Tibial artery (tissue), 4 donors: ENCODE measurements at regions not wholly inside any gene's neighbourhood (a gene's known extent, or its start where the extent isn't known, plus 50 kb on each side); places are given as distances from the start of the nearest gene placed in this dataset.

Experiments
- DNase-seq, 2 donors: peaks; one replicate each; pipeline ENCODE4 v3.0.0-alpha.2; 2019
- H3K27ac ChIP-seq, 2 donors: fragments of 200-600 bp; sonication (generic) in 1 of 2; 1 replicate in 1 of 2; 2 replicates in 1 of 2; pipeline ENCODE4 v1.5.1; 2018 to 2019; ENCODE audit warnings: mild to moderate bottlenecking in 1 of 2
- H3K27me3 ChIP-seq, 2 donors: fragments of 200-600 bp; sonication (generic) in 1 of 2; one replicate each; pipeline versions ENCODE4 v1.5.1 to v1.6.0; 2016 to 2019
- H3K36me3 ChIP-seq, 3 donors: fragments of 200-600 bp; sonication (generic) in 2 of 3; one replicate each; pipeline ENCODE4 v1.5.1; 2016 to 2019; ENCODE audit warnings: mild to moderate bottlenecking in 2 of 3
- H3K4me1 ChIP-seq, 4 donors: fragments of 200-600 bp; sonication (generic) in 2 of 4; 1 replicate in 3 of 4; 2 replicates in 1 of 4; pipeline ENCODE4 v1.5.1; 2016 to 2019
- H3K4me3 ChIP-seq, 2 donors: fragments of 200-600 bp; sonication (generic) in 1 of 2; 1 replicate in 1 of 2; 2 replicates in 1 of 2; pipeline ENCODE4 v1.5.1; 2018 to 2019; ENCODE audit warnings: mild to moderate bottlenecking in 2 of 2
- H3K9me3 ChIP-seq, 3 donors: fragments of 200-600 bp; sonication (generic) in 1 of 3; one replicate each; pipeline ENCODE4 v1.5.1; 2016 to 2019
- intact Hi-C: fragments of 100-400 bp; cut with DNase I; formaldehyde crosslinking; loops from one replicate; pipeline ENCODE4 v1.15.0; 2023; ENCODE audit warnings: low total_unique reads
- TF ChIP-seq, protein P1 (sequence below), 2 experiments: fragments of 200-600 bp in 1 of 2; fragments of 450-650 bp in 1 of 2; IDR thresholded peaks; one replicate each; pipeline ENCODE4 v1.5.1; 2017 to 2019; ENCODE audit warnings: antibody characterized with exemption in 2 of 2, mild to moderate bottlenecking in 1 of 2, moderate library complexity in 1 of 2

DNA sequence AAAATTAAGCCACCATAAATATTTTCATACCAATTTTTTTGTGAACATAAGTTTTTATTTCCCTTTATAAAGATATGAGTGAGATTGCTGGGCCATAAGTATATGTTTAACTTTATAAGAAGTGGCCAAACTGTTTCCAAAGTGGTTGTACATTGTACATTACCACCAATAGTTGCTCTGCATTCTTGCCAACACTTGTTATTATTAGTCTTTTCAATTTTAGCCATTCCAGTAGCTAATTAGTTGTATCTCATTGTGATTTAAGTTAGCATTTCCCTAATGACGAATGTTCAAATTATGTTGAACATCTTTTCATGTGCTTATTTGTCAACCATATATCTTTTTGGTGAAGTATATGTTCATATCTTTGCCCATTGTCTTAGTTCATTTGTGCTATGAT is 64.0 kb upstream of the DNAH14 start:
- DNase-seq: no peak
- Histone ChIP-seq H3K36me3 (no peaks in the 10 kb centered on the region), H3K4me1 (no peaks in the 10 kb centered on the region), H3K27me3 (no peaks in the 10 kb centered on the region), H3K9me3 (no peaks in the 10 kb centered on the region), H3K4me3 (no peak overlapping the region), H3K27ac (no peak overlapping the region)
- TF ChIP-seq, protein P1, sequence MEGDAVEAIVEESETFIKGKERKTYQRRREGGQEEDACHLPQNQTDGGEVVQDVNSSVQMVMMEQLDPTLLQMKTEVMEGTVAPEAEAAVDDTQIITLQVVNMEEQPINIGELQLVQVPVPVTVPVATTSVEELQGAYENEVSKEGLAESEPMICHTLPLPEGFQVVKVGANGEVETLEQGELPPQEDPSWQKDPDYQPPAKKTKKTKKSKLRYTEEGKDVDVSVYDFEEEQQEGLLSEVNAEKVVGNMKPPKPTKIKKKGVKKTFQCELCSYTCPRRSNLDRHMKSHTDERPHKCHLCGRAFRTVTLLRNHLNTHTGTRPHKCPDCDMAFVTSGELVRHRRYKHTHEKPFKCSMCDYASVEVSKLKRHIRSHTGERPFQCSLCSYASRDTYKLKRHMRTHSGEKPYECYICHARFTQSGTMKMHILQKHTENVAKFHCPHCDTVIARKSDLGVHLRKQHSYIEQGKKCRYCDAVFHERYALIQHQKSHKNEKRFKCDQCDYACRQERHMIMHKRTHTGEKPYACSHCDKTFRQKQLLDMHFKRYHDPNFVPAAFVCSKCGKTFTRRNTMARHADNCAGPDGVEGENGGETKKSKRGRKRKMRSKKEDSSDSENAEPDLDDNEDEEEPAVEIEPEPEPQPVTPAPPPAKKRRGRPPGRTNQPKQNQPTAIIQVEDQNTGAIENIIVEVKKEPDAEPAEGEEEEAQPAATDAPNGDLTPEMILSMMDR (IDR thresholded peaks at IDR 0.05): no peak
- intact Hi-C loops: no loop called here

DNA sequence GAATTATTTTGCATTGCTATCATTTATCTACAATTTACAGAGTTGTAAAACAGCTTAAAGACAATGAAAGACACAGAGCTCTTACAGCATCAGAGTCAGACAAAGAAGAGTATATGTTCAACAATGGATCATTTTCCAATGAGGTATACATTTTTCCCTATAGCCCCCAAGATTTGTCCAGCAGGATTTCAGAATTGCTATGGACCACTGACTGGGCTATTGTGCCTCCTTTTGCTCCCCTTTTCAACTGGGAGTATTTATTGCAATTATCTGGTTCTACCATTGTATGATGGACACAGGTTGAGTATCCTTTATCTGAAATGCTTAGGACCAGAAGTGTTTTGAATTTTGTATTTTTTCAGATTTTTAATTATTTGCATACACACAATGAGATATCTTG is 62.5 kb upstream of the DNAH14 start:
- Histone ChIP-seq H3K27ac (no peak overlapping the region), H3K4me1 (no peaks in the 10 kb centered on the region), H3K4me3 (no peak overlapping the region), H3K36me3 (no peaks in the 10 kb centered on the region), H3K9me3 (no peaks in the 10 kb centered on the region), H3K27me3 (no peaks in the 10 kb centered on the region)
- TF ChIP-seq, protein P1 (IDR thresholded peaks at IDR 0.05): no peak
- DNase-seq: no peak
- intact Hi-C loops: no loop called here

DNA sequence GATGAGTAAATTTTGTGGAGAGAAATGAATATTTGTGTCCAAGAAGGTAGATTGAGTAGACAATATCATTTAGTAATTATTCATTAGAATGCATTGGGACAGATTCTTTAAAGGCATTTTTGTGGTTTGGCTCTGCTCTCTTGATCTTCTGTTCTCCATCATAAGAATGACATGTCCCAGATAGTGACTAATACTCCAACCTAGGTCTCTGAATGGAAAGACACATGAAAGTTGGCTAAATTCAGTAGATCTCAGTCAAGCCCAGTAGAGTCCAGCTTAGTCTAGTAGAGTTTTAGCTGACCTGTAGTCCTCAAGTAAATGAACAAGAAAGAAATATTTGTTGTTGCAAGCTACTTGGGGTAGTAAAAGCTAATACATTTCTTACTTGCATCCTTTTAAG is 61.8 kb upstream of the DNAH14 start:
- Histone ChIP-seq H3K9me3 (no peaks in the 10 kb centered on the region), H3K36me3 (no peaks in the 10 kb centered on the region), H3K27me3 (no peaks in the 10 kb centered on the region), H3K27ac (no peak overlapping the region), H3K4me1 (no peaks in the 10 kb centered on the region), H3K4me3 (no peak overlapping the region)
- intact Hi-C loops: no loop called here
- DNase-seq: no peak
- TF ChIP-seq, protein P1 (IDR thresholded peaks at IDR 0.05): no peak

DNA sequence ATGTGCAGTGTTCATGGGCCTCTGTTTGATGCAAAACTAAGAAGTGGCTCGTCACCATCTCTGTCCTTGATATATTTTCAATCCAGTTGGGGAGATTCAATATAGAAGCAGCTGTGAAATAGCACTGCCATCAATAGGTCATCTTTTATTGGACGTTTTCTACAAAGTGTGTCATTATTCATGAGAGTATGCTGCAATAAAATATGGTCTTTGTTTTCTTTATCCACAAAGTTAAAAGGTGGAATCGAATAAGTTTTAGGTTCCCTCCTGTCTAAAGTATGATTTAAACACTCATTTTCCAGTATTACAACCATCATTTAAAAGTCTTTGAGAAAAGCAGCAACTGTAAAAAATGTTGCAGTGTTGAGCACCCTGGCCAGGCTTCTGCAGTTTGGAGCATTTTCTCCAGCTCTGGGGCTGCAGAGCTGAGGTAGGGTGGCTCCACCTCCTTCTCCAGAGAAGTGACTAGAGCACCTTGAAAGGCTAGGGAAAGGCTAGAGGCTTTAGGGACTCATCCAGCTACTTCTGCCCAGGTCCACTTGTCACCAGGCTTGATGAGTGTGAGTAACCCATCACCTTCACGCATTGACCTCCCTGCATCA is 56.5 kb upstream of the DNAH14 start:
- Histone ChIP-seq H3K4me3 (no peak overlapping the region), H3K9me3 (no peaks in the 10 kb centered on the region), H3K36me3 (no peaks in the 10 kb centered on the region), H3K27me3 (peaks cover 0 to 7% of the 10 kb centered on the region in 2 donors), H3K4me1 (no peaks in the 10 kb centered on the region), H3K27ac (no peak overlapping the region)
- intact Hi-C loops: no loop called here
- TF ChIP-seq, protein P1 (IDR thresholded peaks at IDR 0.05): no peak
- DNase-seq: no peak

DNA sequence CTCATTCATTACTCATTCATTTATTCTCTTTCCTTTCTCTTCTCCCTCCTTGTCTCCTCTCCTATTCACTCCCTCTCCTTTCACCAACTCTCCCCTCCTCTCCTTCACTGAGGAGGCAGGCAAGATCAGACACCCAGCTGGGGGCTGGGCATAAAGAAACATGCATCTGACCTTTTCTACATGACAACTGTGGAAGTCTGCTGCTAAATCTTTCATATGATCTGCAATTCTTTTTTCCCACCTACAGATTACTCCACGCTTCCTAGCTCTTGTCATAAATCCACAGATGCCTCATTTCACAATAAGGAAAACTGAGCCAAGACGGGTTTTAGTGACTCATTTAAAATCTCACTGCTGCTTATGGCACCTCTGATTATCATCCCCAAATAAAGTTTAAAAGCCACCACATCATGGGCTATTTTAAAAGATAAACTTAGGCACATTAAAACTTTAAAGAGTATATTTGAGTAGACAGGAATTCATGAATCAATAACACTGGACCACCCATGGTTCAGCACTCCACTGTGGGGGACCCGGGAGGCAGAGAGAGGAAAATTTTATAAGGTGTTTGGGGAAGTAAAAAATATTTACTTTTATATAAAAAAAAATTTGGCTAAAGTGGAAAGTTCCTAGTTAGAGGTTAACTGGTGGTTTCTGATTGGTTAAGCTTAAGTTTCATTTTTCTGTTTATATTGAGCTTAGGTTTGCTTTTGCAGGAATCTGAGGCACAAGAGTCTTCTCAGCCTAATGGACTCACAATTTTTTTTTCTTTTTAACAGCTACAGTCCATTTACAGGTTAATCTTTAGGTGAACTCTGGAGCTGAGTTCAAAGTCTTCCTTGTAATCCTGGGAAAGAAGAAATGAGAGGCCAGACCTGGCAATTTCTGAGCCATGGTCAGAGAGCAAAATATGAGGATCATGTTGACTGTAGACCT is 55.8 kb upstream of the DNAH14 start:
- Histone ChIP-seq H3K4me1 (no peaks in the 10 kb centered on the region), H3K27me3 (peaks cover 0 to 7% of the 10 kb centered on the region in 2 donors), H3K36me3 (no peaks in the 10 kb centered on the region), H3K27ac (no peak overlapping the region), H3K4me3 (no peak overlapping the region), H3K9me3 (no peaks in the 10 kb centered on the region)
- no peak for DNase-seq
- TF ChIP-seq, protein P1 (IDR thresholded peaks at IDR 0.05): no peak
- intact Hi-C loops: no loop called here
